ENCODE measurements at regions not wholly inside any gene's neighbourhood (a gene's known extent, or its start where the extent isn't known, plus 50 kb on each side); places are given as distances from the start of the nearest gene placed in this dataset.

- Histone ChIP-seq H3K9ac (ENCODE audit: low read length in 5 of 5) (no peak overlapping the region), H3K9me3 (ENCODE audit: control insufficient read depth in 5 of 5, low read length in 5 of 5) (peaks cover 0 to 2% (median 0%) of the 10 kb centered on the region in 5 donors), H3K36me3 (ENCODE audit: control insufficient read depth in 5 of 5, insufficient read depth in 5 of 5, low read length in 5 of 5) (no peaks in the 10 kb centered on the region), H3K27me3 (ENCODE audit: control insufficient read depth in 5 of 5, insufficient read depth in 4 of 5, low read length in 5 of 5) (no peaks in the 10 kb centered on the region), H3K4me1 (ENCODE audit: control insufficient read depth in 5 of 5, insufficient read depth in 5 of 5, low read length in 5 of 5) (peaks cover 0 to 7% (median 0%) of the 10 kb centered on the region in 5 donors), H3K4me3 (ENCODE audit: low read depth in 1 of 5, low read length in 5 of 5) (no peak overlapping the region), H3K27ac (ENCODE audit: low read depth, low read length) (no peak overlapping the region)
Measured at GRCh38 chr5:111583758-111584203, 71.4 kb upstream of the STARD4 start.

DNA sequence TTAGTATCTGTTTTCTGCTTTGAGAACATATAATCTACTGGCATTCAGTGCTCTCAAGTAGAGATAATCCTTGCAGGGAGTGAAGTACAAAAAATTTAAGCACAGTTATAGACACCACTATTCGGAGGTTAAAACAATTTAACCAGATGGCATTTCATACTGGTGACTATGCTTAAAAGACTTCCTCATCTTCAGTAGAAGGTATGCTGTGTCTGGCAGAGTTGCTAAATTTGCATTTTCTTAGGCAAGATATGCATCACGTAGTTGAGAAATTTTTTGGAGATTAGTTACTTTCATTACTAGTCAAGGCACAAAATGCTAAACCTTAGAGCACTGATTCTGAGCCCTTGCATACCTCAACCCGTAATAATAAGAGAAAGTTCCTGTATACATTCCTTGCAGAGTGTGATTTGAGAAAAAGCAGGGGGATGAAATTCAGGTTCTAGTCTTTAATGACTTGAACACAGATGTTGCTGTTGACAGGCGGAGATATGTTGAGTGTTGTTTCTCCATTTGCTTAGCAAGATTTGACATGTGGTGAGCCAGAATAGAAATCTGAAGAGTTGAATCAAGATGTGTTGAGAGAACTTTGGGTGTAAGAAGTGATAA, 70.8 kb upstream of the STARD4 start:
- Histone ChIP-seq H3K4me3 (ENCODE audit: low read depth in 1 of 5, low read length in 5 of 5) (no peak overlapping the region), H3K36me3 (ENCODE audit: control insufficient read depth in 5 of 5, insufficient read depth in 5 of 5, low read length in 5 of 5) (no peaks in the 10 kb centered on the region), H3K9me3 (ENCODE audit: control insufficient read depth in 5 of 5, low read length in 5 of 5) (peaks cover 0 to 3% (median 0%) of the 10 kb centered on the region in 5 donors), H3K4me1 (ENCODE audit: control insufficient read depth in 5 of 5, insufficient read depth in 5 of 5, low read length in 5 of 5) (peaks cover 0 to 7% (median 0%) of the 10 kb centered on the region in 5 donors), H3K9ac (ENCODE audit: low read length in 5 of 5) (no peak overlapping the region), H3K27ac (ENCODE audit: low read depth, low read length) (no peak overlapping the region), H3K27me3 (ENCODE audit: control insufficient read depth in 5 of 5, insufficient read depth in 4 of 5, low read length in 5 of 5) (no peaks in the 10 kb centered on the region)

GRCh38 chr5:111582451-111582850, 70.1 kb upstream of the STARD4 start:
- H3K36me3 ChIP-seq (ENCODE audit: control insufficient read depth in 5 of 5, insufficient read depth in 5 of 5, low read length in 5 of 5), result no peaks in the 10 kb centered on the region
- H3K4me1 ChIP-seq (ENCODE audit: control insufficient read depth in 5 of 5, insufficient read depth in 5 of 5, low read length in 5 of 5), result peaks cover 0 to 7% (median 0%) of the 10 kb centered on the region in 5 donors
- no peak overlapping the region for H3K4me3 ChIP-seq (ENCODE audit: low read depth in 1 of 5, low read length in 5 of 5)
- H3K27ac ChIP-seq (ENCODE audit: low read depth, low read length), result no peak overlapping the region
- no peak overlapping the region for H3K9ac ChIP-seq (ENCODE audit: low read length in 5 of 5)
- no peaks in the 10 kb centered on the region for H3K27me3 ChIP-seq (ENCODE audit: control insufficient read depth in 5 of 5, insufficient read depth in 4 of 5, low read length in 5 of 5)
- peaks cover 0 to 3% (median 0%) of the 10 kb centered on the region in 5 donors for H3K9me3 ChIP-seq (ENCODE audit: control insufficient read depth in 5 of 5, low read length in 5 of 5)

DNA sequence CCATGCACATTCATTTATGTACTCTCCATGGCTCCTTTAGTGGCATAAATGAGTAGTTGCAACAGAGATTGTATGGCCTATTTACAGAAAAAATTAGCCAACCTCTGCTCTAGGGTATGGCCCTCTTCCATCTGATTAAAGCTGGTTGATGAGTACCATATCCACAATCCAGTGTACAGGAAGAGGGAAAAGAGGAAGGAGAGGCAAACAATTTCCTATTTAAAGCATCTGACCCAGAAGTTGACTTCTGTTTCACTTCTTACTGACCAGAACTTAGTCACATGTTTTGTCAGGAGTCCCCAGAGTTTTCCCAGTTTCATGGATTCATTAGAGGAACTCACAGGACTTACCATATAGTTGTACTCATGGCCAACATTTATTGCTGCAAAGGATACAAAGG, 68.6 kb upstream of the STARD4 start:
- Histone ChIP-seq H3K4me3 (ENCODE audit: low read depth in 1 of 5, low read length in 5 of 5) (no peak overlapping the region), H3K9me3 (ENCODE audit: control insufficient read depth in 5 of 5, low read length in 5 of 5) (peaks cover 0 to 3% (median 0%) of the 10 kb centered on the region in 5 donors), H3K9ac (ENCODE audit: low read length in 5 of 5) (no peak overlapping the region), H3K27ac (ENCODE audit: low read depth, low read length) (no peak overlapping the region), H3K36me3 (ENCODE audit: control insufficient read depth in 5 of 5, insufficient read depth in 5 of 5, low read length in 5 of 5) (no peaks in the 10 kb centered on the region), H3K27me3 (ENCODE audit: control insufficient read depth in 5 of 5, insufficient read depth in 4 of 5, low read length in 5 of 5) (no peaks in the 10 kb centered on the region), H3K4me1 (ENCODE audit: control insufficient read depth in 5 of 5, insufficient read depth in 5 of 5, low read length in 5 of 5) (peaks cover 0 to 7% (median 0%) of the 10 kb centered on the region in 5 donors)

- Histone ChIP-seq H3K4me3 (ENCODE audit: low read depth in 1 of 5, low read length in 5 of 5) (no peak overlapping the region), H3K4me1 (ENCODE audit: control insufficient read depth in 5 of 5, insufficient read depth in 5 of 5, low read length in 5 of 5) (no peaks in the 10 kb centered on the region), H3K36me3 (ENCODE audit: control insufficient read depth in 5 of 5, insufficient read depth in 5 of 5, low read length in 5 of 5) (no peaks in the 10 kb centered on the region), H3K9ac (ENCODE audit: low read length in 5 of 5) (no peak overlapping the region), H3K9me3 (ENCODE audit: control insufficient read depth in 5 of 5, low read length in 5 of 5) (peaks cover 0 to 3% (median 0%) of the 10 kb centered on the region in 5 donors), H3K27me3 (ENCODE audit: control insufficient read depth in 5 of 5, insufficient read depth in 4 of 5, low read length in 5 of 5) (no peaks in the 10 kb centered on the region), H3K27ac (ENCODE audit: low read depth, low read length) (no peak overlapping the region)
Measured at GRCh38 chr5:111574311-111574710, 62.0 kb upstream of the STARD4 start.

- H3K4me1 ChIP-seq (ENCODE audit: control insufficient read depth in 5 of 5, insufficient read depth in 5 of 5, low read length in 5 of 5), result no peaks in the 10 kb centered on the region
- no peak overlapping the region for H3K4me3 ChIP-seq (ENCODE audit: low read depth in 1 of 5, low read length in 5 of 5)
- no peak overlapping the region for H3K27ac ChIP-seq (ENCODE audit: low read depth, low read length)
- no peaks in the 10 kb centered on the region for H3K36me3 ChIP-seq (ENCODE audit: control insufficient read depth in 5 of 5, insufficient read depth in 5 of 5, low read length in 5 of 5)
- no peaks in the 10 kb centered on the region for H3K27me3 ChIP-seq (ENCODE audit: control insufficient read depth in 5 of 5, insufficient read depth in 4 of 5, low read length in 5 of 5)
- no peaks in the 10 kb centered on the region for H3K9me3 ChIP-seq (ENCODE audit: control insufficient read depth in 5 of 5, low read length in 5 of 5)
- H3K9ac ChIP-seq (ENCODE audit: low read length in 5 of 5), result no peak overlapping the region
Measured at GRCh38 chr5:111572561-111572960, 60.2 kb upstream of the STARD4 start.

GRCh38 chr5:111563031-111563822, 50.9 kb upstream of the STARD4 start:
- Histone ChIP-seq H3K27ac (ENCODE audit: low read depth, low read length) (no peak overlapping the region), H3K4me3 (ENCODE audit: low read depth in 1 of 5, low read length in 5 of 5) (no peak overlapping the region), H3K27me3 (ENCODE audit: control insufficient read depth in 5 of 5, insufficient read depth in 4 of 5, low read length in 5 of 5) (no peaks in the 10 kb centered on the region), H3K4me1 (ENCODE audit: control insufficient read depth in 5 of 5, insufficient read depth in 5 of 5, low read length in 5 of 5) (peaks cover 0 to 13% (median 0%) of the 10 kb centered on the region in 5 donors), H3K9ac (ENCODE audit: low read length in 5 of 5) (no peak overlapping the region), H3K36me3 (ENCODE audit: control insufficient read depth in 5 of 5, insufficient read depth in 5 of 5, low read length in 5 of 5) (no peaks in the 10 kb centered on the region), H3K9me3 (ENCODE audit: control insufficient read depth in 5 of 5, low read length in 5 of 5) (peaks cover 0 to 4% (median 3%) of the 10 kb centered on the region in 5 donors)

DNA sequence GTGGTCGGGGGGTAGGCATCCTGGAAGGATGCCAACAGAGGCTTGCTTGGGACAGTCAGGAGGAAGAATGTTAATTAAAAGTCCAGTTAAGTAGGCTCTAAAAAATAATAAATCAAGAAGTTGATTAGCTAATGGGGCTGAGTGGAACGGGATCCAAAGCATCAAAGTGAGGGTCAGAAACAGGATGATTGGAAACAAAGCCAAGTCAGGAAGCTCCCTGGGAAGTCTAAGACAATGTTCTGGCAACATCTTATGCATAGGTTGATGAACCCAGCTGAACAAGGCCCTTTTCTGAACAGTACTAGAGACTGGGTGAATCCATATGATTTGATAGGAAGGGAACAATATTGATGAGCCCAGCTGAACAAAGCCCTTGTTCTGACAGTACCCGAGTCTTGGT, 50.2 kb upstream of the STARD4 start:
- H3K4me3 ChIP-seq (ENCODE audit: low read depth in 1 of 5, low read length in 5 of 5), result no peak overlapping the region
- peaks cover 0 to 13% (median 0%) of the 10 kb centered on the region in 5 donors for H3K4me1 ChIP-seq (ENCODE audit: control insufficient read depth in 5 of 5, insufficient read depth in 5 of 5, low read length in 5 of 5)
- H3K27me3 ChIP-seq (ENCODE audit: control insufficient read depth in 5 of 5, insufficient read depth in 4 of 5, low read length in 5 of 5), result no peaks in the 10 kb centered on the region
- no peak overlapping the region for H3K9ac ChIP-seq (ENCODE audit: low read length in 5 of 5)
- no peaks in the 10 kb centered on the region for H3K36me3 ChIP-seq (ENCODE audit: control insufficient read depth in 5 of 5, insufficient read depth in 5 of 5, low read length in 5 of 5)
- H3K9me3 ChIP-seq (ENCODE audit: control insufficient read depth in 5 of 5, low read length in 5 of 5), result peaks cover 0 to 4% (median 3%) of the 10 kb centered on the region in 5 donors
- no peak overlapping the region for H3K27ac ChIP-seq (ENCODE audit: low read depth, low read length)

Measured in subcutaneous abdominal adipose tissue (tissue), 5 donors.